C4-2B (cell line): ENCODE measurements at regions not wholly inside any gene's neighbourhood (a gene's known extent, or its start where the extent isn't known, plus 50 kb on each side); places are given as distances from the start of the nearest gene placed in this dataset.
"Not testable (repeated sequence)": the region's sequence is repeated elsewhere in the genome, so short reads cannot be mapped to it uniquely, and the experiment has no call there.

Experiments used
- H3K27ac ChIP-seq: fragments of 450-650 bp; 2 replicates; pipeline ENCODE4 v1.5.1; 2017
- CTCF ChIP-seq: fragments of 450-650 bp; conservative IDR thresholded peaks from 2 replicates; pipeline ENCODE4 v1.5.1; 2017; ENCODE audit warnings: mild to moderate bottlenecking
- ZFX ChIP-seq: fragments of 450-650 bp; IDR thresholded peaks from 2 replicates; pipeline ENCODE4 v1.6.1; 2017

- TF ChIP-seq CTCF, result no peak
- no peak for TF ChIP-seq ZFX
These were observed 81.5 kb upstream of the FOXN2 start for GRCh38 chr2:48233005-48233404.

DNA sequence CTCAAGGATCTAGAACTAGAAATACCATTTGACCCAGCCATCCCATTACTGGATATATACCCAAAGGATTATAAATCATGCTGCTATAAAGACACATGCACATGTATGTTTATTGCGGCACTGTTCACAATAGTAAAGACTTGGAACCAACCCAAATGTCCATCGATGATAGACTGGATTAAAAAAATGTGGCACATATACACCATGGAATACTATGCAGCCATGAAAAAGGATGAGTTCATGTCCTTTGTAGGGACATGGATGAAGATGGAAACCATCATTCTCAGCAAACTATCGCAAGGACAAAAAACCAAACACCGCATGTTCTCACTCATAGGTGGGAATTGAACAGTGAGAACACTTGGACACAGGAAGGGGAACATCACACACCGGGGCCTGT is 80.7 kb upstream of the FOXN2 start:
- H3K27ac ChIP-seq, result not testable (repeated sequence)

More at GRCh38 chr2:48233005-48233404, 81.5 kb upstream of the FOXN2 start:
- H3K27ac ChIP-seq, result no peak overlapping the region

- H3K27ac ChIP-seq, result no peak overlapping the region
- no peak for TF ChIP-seq CTCF
These were observed 79.4 kb upstream of the FOXN2 start for GRCh38 chr2:48235076-48235475.

DNA sequence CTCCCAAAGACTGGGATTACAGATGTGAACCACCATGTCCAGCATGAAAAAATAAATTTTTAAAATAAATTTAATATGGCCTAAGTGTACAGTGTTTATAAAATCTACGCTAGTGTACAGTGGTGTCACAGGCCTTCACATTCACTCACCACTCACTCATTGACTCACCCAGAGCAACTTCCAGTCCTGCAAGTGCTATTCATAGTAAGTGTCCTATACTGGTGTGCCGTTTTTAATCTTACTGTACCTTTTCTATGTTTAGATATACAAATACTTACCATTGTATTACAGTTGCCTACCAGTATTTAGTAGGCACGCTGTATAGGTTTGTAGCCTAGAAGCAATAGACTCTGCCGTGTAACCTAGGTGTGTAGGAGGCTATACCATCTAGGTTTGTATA is 76.1 kb upstream of the FOXN2 start:
- TF ChIP-seq CTCF (no peak), ZFX (no peak)
- H3K27ac ChIP-seq, result no peak overlapping the region

GRCh38 chr2:48240912-48241311 is 73.6 kb upstream of the FOXN2 start:
- TF ChIP-seq CTCF (no peak), ZFX (no peak)
- no peak overlapping the region for H3K27ac ChIP-seq

DNA sequence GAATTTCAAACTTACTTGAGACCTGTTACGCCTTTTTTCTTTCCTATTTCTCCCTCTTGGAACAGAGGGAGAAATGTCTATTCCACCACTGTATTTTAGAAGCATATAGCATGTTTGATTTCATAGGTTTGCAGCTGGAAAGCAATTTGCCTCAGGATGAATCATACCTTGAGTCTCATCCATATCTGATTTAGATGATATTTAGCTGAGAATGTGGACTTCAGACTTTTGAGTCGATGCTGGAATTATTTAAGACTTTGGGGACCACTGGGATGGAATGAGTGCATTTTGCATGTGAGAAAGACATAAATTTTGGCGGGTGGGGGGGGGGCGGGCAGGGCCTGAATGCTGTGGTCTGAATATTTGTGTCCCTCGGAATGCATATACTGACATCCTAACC is 67.3 kb upstream of the FOXN2 start:
- H3K27ac ChIP-seq, result no peak overlapping the region
- TF ChIP-seq CTCF, result no peak
- TF ChIP-seq ZFX, result no peak

GRCh38 chr2:48248251-48248933 is 66.1 kb upstream of the FOXN2 start:
- no peak for TF ChIP-seq CTCF
- TF ChIP-seq ZFX, result no peak
- no peak overlapping the region for H3K27ac ChIP-seq

- no peak overlapping the region for H3K27ac ChIP-seq
- no peak for TF ChIP-seq ZFX
These were observed 65.5 kb upstream of the FOXN2 start for GRCh38 chr2:48249025-48249424.
